NT2/D1 (cell line): ENCODE measurements at regions not wholly inside any gene's neighbourhood (a gene's known extent, or its start where the extent isn't known, plus 50 kb on each side); places are given as distances from the start of the nearest gene placed in this dataset.

Experiments used
- SUZ12 ChIP-seq: IDR thresholded peaks from 2 replicates; pipeline ENCODE4 v1.6.1; 2011; ENCODE audit not compliant: insufficient read length, insufficient read depth; ENCODE audit errors: extremely low read depth
- YY1 ChIP-seq: IDR thresholded peaks from 2 replicates; pipeline ENCODE4 v1.6.1; 2011; ENCODE audit not compliant: insufficient read length, insufficient read depth

GRCh38 chr7:79868010-79868409, 266.6 kb upstream of the GNAI1 start:
- TF ChIP-seq YY1 = no peak
- no peak for TF ChIP-seq SUZ12
